ENCODE measurements at regions not wholly inside any gene's neighbourhood (a gene's known extent, or its start where the extent isn't known, plus 50 kb on each side); places are given as distances from the start of the nearest gene placed in this dataset.

- no peaks in the 10 kb centered on the region for H3K27me3 ChIP-seq
- no peaks in the 10 kb centered on the region for H3K9me3 ChIP-seq
- H3K4me1 ChIP-seq = no peaks in the 10 kb centered on the region
- no peak overlapping the region for H3K27ac ChIP-seq
- intact Hi-C loops (cut with DNase I) = no loop called here
- H3K4me3 ChIP-seq = no peak overlapping the region
- H3K36me3 ChIP-seq = no peaks in the 10 kb centered on the region
- no peak for DNase-seq
- ATAC-seq = no peak
- no peak for TF ChIP-seq CTCF (IDR thresholded peaks at IDR 0.05)
These were observed 361.2 kb downstream of the TMEM114 start for GRCh38 chr16:8229011-8229520.

- intact Hi-C loops (cut with DNase I) = no loop called here
- ATAC-seq = no peak
- H3K4me1 ChIP-seq = no peaks in the 10 kb centered on the region
These were observed 373.1 kb downstream of the TMEM114 start for GRCh38 chr16:8217201-8217600.

GRCh38 chr16:8204769-8205168, 385.5 kb downstream of the TMEM114 start:
- no peak for DNase-seq
- TF ChIP-seq CTCF (IDR thresholded peaks at IDR 0.05) = no peak
- intact Hi-C loops (cut with DNase I) = no loop called here
- Histone ChIP-seq H3K4me3 (no peak overlapping the region), H3K27ac (no peak overlapping the region), H3K4me1 (no peaks in the 10 kb centered on the region), H3K27me3 (no peaks in the 10 kb centered on the region), H3K36me3 (no peaks in the 10 kb centered on the region), H3K9me3 (no peaks in the 10 kb centered on the region)
- ATAC-seq = no peak

More at GRCh38 chr16:8217201-8217600, 373.1 kb downstream of the TMEM114 start:
- Histone ChIP-seq H3K4me3 (no peak overlapping the region), H3K9me3 (no peaks in the 10 kb centered on the region), H3K36me3 (no peaks in the 10 kb centered on the region), H3K27ac (no peak overlapping the region), H3K27me3 (no peaks in the 10 kb centered on the region)
- TF ChIP-seq CTCF (IDR thresholded peaks at IDR 0.05) = no peak
- DNase-seq = no peak

- Histone ChIP-seq H3K27me3 (no peaks in the 10 kb centered on the region), H3K4me3 (no peak overlapping the region), H3K9me3 (no peaks in the 10 kb centered on the region), H3K4me1 (no peaks in the 10 kb centered on the region), H3K27ac (no peak overlapping the region), H3K36me3 (no peaks in the 10 kb centered on the region)
- intact Hi-C loops (cut with DNase I) = no loop called here
- ATAC-seq = no peak
- TF ChIP-seq CTCF (IDR thresholded peaks at IDR 0.05) = no peak
- no peak for DNase-seq
These were observed 386.2 kb downstream of the TMEM114 start for GRCh38 chr16:8204096-8204495.

GRCh38 chr16:8203101-8203500, 387.2 kb downstream of the TMEM114 start:
- Histone ChIP-seq H3K27me3 (no peaks in the 10 kb centered on the region), H3K4me3 (no peak overlapping the region), H3K4me1 (no peaks in the 10 kb centered on the region), H3K27ac (no peak overlapping the region), H3K9me3 (no peaks in the 10 kb centered on the region), H3K36me3 (no peaks in the 10 kb centered on the region)
- intact Hi-C loops (cut with DNase I) = no loop called here
- ATAC-seq = no peak
- no peak for TF ChIP-seq CTCF (IDR thresholded peaks at IDR 0.05)
- no peak for DNase-seq

GRCh38 chr16:8200839-8201238, 389.5 kb downstream of the TMEM114 start:
- H3K9me3 ChIP-seq = no peaks in the 10 kb centered on the region
- H3K27ac ChIP-seq = no peak overlapping the region
- no peaks in the 10 kb centered on the region for H3K4me1 ChIP-seq
- no peak overlapping the region for H3K4me3 ChIP-seq
- no peak for TF ChIP-seq CTCF (IDR thresholded peaks at IDR 0.05)
- intact Hi-C loops (cut with DNase I) = no loop called here
- no peak for DNase-seq
- H3K36me3 ChIP-seq = no peaks in the 10 kb centered on the region
- no peak for ATAC-seq
- no peaks in the 10 kb centered on the region for H3K27me3 ChIP-seq

Data from upper lobe of right lung (tissue), 1 donor.